Mesenchymal stem cell (in vitro differentiated cells and primary cell): ENCODE measurements at regions not wholly inside any gene's neighbourhood (a gene's known extent, or its start where the extent isn't known, plus 50 kb on each side); places are given as distances from the start of the nearest gene placed in this dataset.

Source experiments
- DNase-seq: peaks from one replicate; pipeline ENCODE4 v3.0.0-alpha.2; 2013
- H2AFZ ChIP-seq: one replicate; pipeline ENCODE4 v1.6.1; 2013; ENCODE audit warnings: low read depth, mild to moderate bottlenecking, control low read depth, inconsistent platforms, low read length, moderate library complexity
- H2AK5ac ChIP-seq: 2 replicates; pipeline ENCODE4 v1.6.1; 2013; ENCODE audit warnings: low read length, moderate library complexity, mild to moderate bottlenecking, inconsistent platforms; ENCODE audit not compliant: severe bottlenecking
- H2BK120ac ChIP-seq: one replicate; pipeline ENCODE4 v1.6.1; 2013; ENCODE audit warnings: low read depth, mild to moderate bottlenecking, inconsistent platforms, low read length, moderate library complexity
- H2BK12ac ChIP-seq, 2 experiments: one replicate each; pipeline ENCODE4 v1.6.1; 2013; ENCODE audit warnings: inconsistent platforms in 2 of 2, low read length in 2 of 2, mild to moderate bottlenecking in 2 of 2, moderate library complexity in 2 of 2, control low read depth in 1 of 2
- H2BK15ac ChIP-seq: one replicate; pipeline ENCODE4 v1.6.1; 2013; ENCODE audit warnings: mild to moderate bottlenecking, low read depth, inconsistent platforms; ENCODE audit not compliant: poor library complexity, severe bottlenecking
- H2BK5ac ChIP-seq: 2 replicates; pipeline ENCODE4 v1.6.1; 2013; ENCODE audit warnings: low read depth, mild to moderate bottlenecking, low read length, control low read depth, inconsistent platforms; ENCODE audit not compliant: poor library complexity, severe bottlenecking
- H3K14ac ChIP-seq, 2 experiments: one replicate each; pipeline ENCODE4 v1.6.1; 2013; ENCODE audit warnings: inconsistent platforms in 2 of 2, low read length in 2 of 2, control low read depth in 1 of 2, mild to moderate bottlenecking in 1 of 2, moderate library complexity in 1 of 2
- H3K18ac ChIP-seq, 2 experiments: one replicate each; pipeline ENCODE4 v1.6.1; 2013; ENCODE audit warnings: inconsistent platforms in 2 of 2, low read length in 2 of 2, control low read depth in 1 of 2, low read depth in 1 of 2, mild to moderate bottlenecking in 1 of 2
- H3K23ac ChIP-seq, 2 experiments: one replicate each; pipeline ENCODE4 v1.6.1; 2013; ENCODE audit warnings: inconsistent platforms in 2 of 2, low read length in 2 of 2, mild to moderate bottlenecking in 2 of 2, moderate library complexity in 2 of 2, control low read depth in 1 of 2
- H3K27ac ChIP-seq: 2 replicates; pipeline ENCODE4 v1.5.1; 2013; ENCODE audit warnings: mild to moderate bottlenecking, moderate library complexity, low read length, control low read depth, inconsistent platforms; ENCODE audit not compliant: poor library complexity, severe bottlenecking
- H3K27me3 ChIP-seq, 2 experiments: 2 replicates each; pipeline versions ENCODE4 v1.6.1 to v1.7.0; 2013; ENCODE audit warnings: low read length in 2 of 2, mild to moderate bottlenecking in 2 of 2, moderate library complexity in 2 of 2, control low read depth in 1 of 2, inconsistent platforms in 1 of 2; ENCODE audit not compliant: control insufficient read depth in 1 of 2, insufficient read depth in 1 of 2
- H3K36me3 ChIP-seq, 2 experiments: 2 replicates each; pipeline versions ENCODE4 v1.6.1 to v1.7.0; 2013; ENCODE audit warnings: low read length in 2 of 2, control low read depth in 1 of 2, inconsistent platforms in 1 of 2, low read depth in 1 of 2, mild to moderate bottlenecking in 1 of 2; ENCODE audit not compliant: insufficient read depth in 2 of 2, control insufficient read depth in 1 of 2
- H3K4ac ChIP-seq, 2 experiments: one replicate each; pipeline ENCODE4 v1.6.1; 2013; ENCODE audit warnings: inconsistent platforms in 2 of 2, low read length in 2 of 2, mild to moderate bottlenecking in 2 of 2, moderate library complexity in 2 of 2, control low read depth in 1 of 2, low read depth in 1 of 2
- H3K4me1 ChIP-seq: 2 replicates; pipeline ENCODE4 v1.6.1; 2013; ENCODE audit warnings: low read depth, low read length, control low read depth; ENCODE audit not compliant: control insufficient read depth, insufficient read depth
- H3K4me2 ChIP-seq: 2 replicates; pipeline ENCODE4 v1.6.1; 2013; ENCODE audit warnings: low read length, mild to moderate bottlenecking, inconsistent platforms; ENCODE audit not compliant: poor library complexity, severe bottlenecking
- H3K4me3 ChIP-seq, 2 experiments: 2 replicates each; pipeline versions ENCODE4 v1.5.1 to v1.7.0; 2013; ENCODE audit warnings: low read length in 2 of 2, mild to moderate bottlenecking in 2 of 2, control low read depth in 1 of 2, low read depth in 1 of 2; ENCODE audit not compliant: insufficient read depth in 1 of 2
- H3K79me1 ChIP-seq: replicated peaks from 2 replicates; pipeline ENCODE4 v1.6.1; 2013; ENCODE audit warnings: mild to moderate bottlenecking, control low read depth, low read length, inconsistent platforms; ENCODE audit not compliant: poor library complexity, severe bottlenecking
- H3K9ac ChIP-seq: 2 replicates; pipeline ENCODE4 v1.7.0; 2013; ENCODE audit warnings: mild to moderate bottlenecking, low read length, moderate library complexity
- H3K9me3 ChIP-seq: 2 replicates; pipeline ENCODE4 v1.7.0; 2013; ENCODE audit warnings: mild to moderate bottlenecking, low read length; ENCODE audit not compliant: control insufficient read depth
- H4K8ac ChIP-seq: one replicate; pipeline ENCODE4 v1.6.1; 2013; ENCODE audit warnings: inconsistent platforms, mild to moderate bottlenecking, low read length, moderate library complexity
- H4K91ac ChIP-seq: one replicate; pipeline ENCODE4 v1.6.1; 2013; ENCODE audit warnings: mild to moderate bottlenecking, low read length, inconsistent platforms
- WGBS: methylation state at CpG from one replicate; pipeline ENCODE4 v1.1.7; 2013; ENCODE audit warnings: mixed read lengths; 5-methylcytosine and 5-hydroxymethylcytosine counted together

DNA sequence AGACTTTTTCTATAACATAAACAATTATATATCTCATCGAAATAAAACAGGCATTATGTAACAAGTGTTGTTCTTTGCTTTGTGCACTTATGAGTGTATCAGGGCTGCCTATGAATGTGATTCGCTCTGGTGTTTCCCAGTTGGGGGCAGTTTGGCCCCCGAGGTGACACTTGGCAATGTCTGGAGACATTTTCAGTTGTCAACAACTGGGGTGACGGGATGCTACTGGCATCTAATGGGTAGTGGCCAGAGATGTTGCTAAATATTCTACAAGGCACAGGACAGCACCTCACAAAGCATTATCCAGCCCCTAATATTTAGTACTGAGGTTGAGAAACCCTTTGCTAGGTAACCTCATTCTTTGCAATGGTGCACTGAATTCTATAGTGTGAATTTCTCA is 83.3 kb downstream of the PLCE1 start:
- peaks cover 2% of the 10 kb centered on the region for H3K4me1 ChIP-seq
- no peak overlapping the region for H3K4ac ChIP-seq
- no peak overlapping the region for H2BK120ac ChIP-seq
- no peak for DNase-seq
- no peak overlapping the region for H2BK12ac ChIP-seq
- H3K4me3 ChIP-seq: no peak overlapping the region
- no peak overlapping the region for H3K4me2 ChIP-seq
- no peak overlapping the region for H2BK15ac ChIP-seq
- H3K18ac ChIP-seq: no peak overlapping the region
- H4K91ac ChIP-seq: no peak overlapping the region
- H3K79me1 ChIP-seq: no peaks in the 10 kb centered on the region
- no peak overlapping the region for H3K23ac ChIP-seq
- H3K27ac ChIP-seq: no peak overlapping the region
- H3K36me3 ChIP-seq: no peaks in the 10 kb centered on the region
- H3K9ac ChIP-seq: no peak overlapping the region
- H3K9me3 ChIP-seq: peaks cover 3% of the 10 kb centered on the region
- no peak overlapping the region for H4K8ac ChIP-seq
- H2AFZ ChIP-seq: no peak overlapping the region
- 94% methylated on average over 3 of the region's 4 CpGs for WGBS
- H2AK5ac ChIP-seq: no peak overlapping the region
- H2BK5ac ChIP-seq: no peak overlapping the region
- H3K14ac ChIP-seq: no peak overlapping the region
- no peaks in the 10 kb centered on the region for H3K27me3 ChIP-seq

DNA sequence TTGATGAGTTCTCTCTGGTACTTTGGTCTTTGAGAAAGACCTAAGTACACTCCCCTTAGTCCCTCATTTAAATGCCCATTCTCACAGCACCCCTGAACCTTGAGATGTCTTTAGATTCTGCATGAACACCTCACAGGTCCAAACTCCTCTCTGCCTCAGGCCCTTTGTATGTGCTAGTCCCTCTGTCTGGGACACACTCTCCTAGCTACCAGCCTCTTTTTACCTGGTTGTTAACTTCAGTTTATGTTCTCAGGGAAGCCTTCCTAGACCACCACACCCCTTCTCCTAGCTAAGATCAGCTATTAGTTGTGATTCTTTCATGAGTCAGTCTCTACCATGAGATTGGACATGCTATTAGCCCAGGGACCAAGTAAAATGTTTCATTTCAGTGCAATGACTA is 86.4 kb downstream of the PLCE1 start:
- no peak overlapping the region for H4K8ac ChIP-seq
- no peak overlapping the region for H3K14ac ChIP-seq
- peaks cover 2% of the 10 kb centered on the region for H3K4me1 ChIP-seq
- no peaks in the 10 kb centered on the region for H3K36me3 ChIP-seq
- H3K4me3 ChIP-seq: no peak overlapping the region
- H4K91ac ChIP-seq: no peak overlapping the region
- no peak overlapping the region for H3K9ac ChIP-seq
- no peak overlapping the region for H3K18ac ChIP-seq
- no peak overlapping the region for H2BK120ac ChIP-seq
- H3K79me1 ChIP-seq: no peaks in the 10 kb centered on the region
- H2BK5ac ChIP-seq: no peak overlapping the region
- no peak overlapping the region for H2BK15ac ChIP-seq
- H3K9me3 ChIP-seq: peaks cover 4% of the 10 kb centered on the region
- no peak overlapping the region for H3K4ac ChIP-seq
- no peak overlapping the region for H2AFZ ChIP-seq
- H3K27ac ChIP-seq: no peak overlapping the region
- no peak overlapping the region for H3K23ac ChIP-seq
- no peak for DNase-seq
- no peaks in the 10 kb centered on the region for H3K27me3 ChIP-seq
- H2BK12ac ChIP-seq: no peak overlapping the region
- H3K4me2 ChIP-seq: no peak overlapping the region
- H2AK5ac ChIP-seq: no peak overlapping the region

DNA sequence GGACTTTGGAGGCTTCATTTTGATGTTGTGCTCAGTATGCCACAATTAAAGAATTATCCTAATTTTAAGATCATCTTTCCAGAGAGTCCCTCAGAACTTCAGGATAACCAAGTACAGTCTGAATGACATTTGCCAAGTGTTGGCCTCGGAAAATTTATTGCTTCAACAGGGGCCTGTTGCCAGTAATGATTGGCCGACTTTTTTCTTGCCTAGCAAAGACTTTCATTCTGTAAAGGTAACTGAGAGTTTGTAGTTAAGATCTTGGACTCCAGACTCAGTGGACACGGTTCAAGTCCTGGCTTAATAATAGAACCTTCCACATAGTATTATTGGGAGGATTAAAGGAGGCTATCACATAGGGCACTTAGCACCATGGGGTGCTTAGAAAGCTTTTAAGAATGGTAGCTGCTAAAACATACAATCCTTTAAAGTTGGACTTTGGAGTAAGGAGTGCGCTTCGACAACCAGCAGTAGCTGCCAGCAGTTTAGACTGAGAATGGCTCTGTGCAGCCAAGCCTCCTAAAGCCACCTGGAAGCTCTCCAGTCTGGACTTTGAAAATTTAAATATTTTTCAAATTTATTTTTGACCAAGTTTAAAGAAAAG is 90.0 kb downstream of the PLCE1 start:
- Histone ChIP-seq H3K14ac (no peak overlapping the region), H4K8ac (no peak overlapping the region), H3K27me3 (no peaks in the 10 kb centered on the region), H2AFZ (no peak overlapping the region), H3K27ac (no peak overlapping the region), H3K36me3 (no peaks in the 10 kb centered on the region), H2AK5ac (no peak overlapping the region), H3K79me1 (no peaks in the 10 kb centered on the region), H2BK120ac (no peak overlapping the region), H2BK5ac (no peak overlapping the region), H3K4me2 (no peak overlapping the region), H4K91ac (no peak overlapping the region), H3K4me1 (no peaks in the 10 kb centered on the region), H3K4me3 (no peak overlapping the region), H2BK12ac (no peak overlapping the region), H2BK15ac (no peak overlapping the region), H3K18ac (no peak overlapping the region), H3K23ac (no peak overlapping the region), H3K9me3 (peaks cover 4% of the 10 kb centered on the region), H3K4ac (no peak overlapping the region), H3K9ac (no peak overlapping the region)
- WGBS: 90% methylated on average over 5 of the region's 5 CpGs
- DNase-seq: no peak

DNA sequence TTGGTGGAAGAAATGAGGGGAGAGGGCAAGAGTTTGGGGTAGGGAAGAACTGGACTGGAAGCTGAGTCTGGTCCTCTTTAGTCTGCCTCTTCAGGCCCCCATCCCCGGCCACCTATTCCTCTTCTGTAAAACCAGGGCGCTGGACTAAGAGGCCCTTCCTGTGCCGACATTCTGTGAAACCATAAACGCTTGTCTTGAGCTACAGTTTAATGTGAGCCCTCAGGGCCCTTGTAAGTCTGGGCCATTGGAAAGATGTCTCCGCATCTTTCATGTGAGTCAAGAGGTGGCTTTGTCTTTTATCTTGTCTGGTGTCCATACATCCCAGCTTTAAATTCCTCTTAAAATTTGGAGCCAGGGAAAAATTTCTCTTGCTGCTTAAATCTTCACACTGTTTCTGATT is 90.6 kb downstream of the PLCE1 start:
- Histone ChIP-seq H3K36me3 (no peaks in the 10 kb centered on the region), H3K18ac (no peak overlapping the region), H2AFZ (no peak overlapping the region), H3K4me2 (no peak overlapping the region), H3K27ac (no peak overlapping the region), H3K9ac (no peak overlapping the region), H4K8ac (no peak overlapping the region), H3K79me1 (no peaks in the 10 kb centered on the region), H3K23ac (no peak overlapping the region), H3K9me3 (peaks cover 4% of the 10 kb centered on the region), H3K14ac (no peak overlapping the region), H2BK120ac (no peak overlapping the region), H4K91ac (no peak overlapping the region), H2AK5ac (no peak overlapping the region), H3K27me3 (no peaks in the 10 kb centered on the region), H3K4ac (no peak overlapping the region), H3K4me3 (no peak overlapping the region), H2BK5ac (no peak overlapping the region), H2BK15ac (no peak overlapping the region), H2BK12ac (no peak overlapping the region), H3K4me1 (no peaks in the 10 kb centered on the region)
- DNase-seq: no peak
- 94% methylated on average over 5 of the region's 5 CpGs for WGBS
